H4 (cell line): ENCODE measurements at regions not wholly inside any gene's neighbourhood (a gene's known extent, or its start where the extent isn't known, plus 50 kb on each side); places are given as distances from the start of the nearest gene placed in this dataset.

Experiments used
- DNase-seq: peaks from one replicate; pipeline ENCODE4 v3.0.0-alpha.2; 2015; ENCODE audit warnings: low spot score

GRCh38 chr2:104701411-104701911 is 152.5 kb upstream of the POU3F3 start:
- DNase-seq, result no peak

- no peak for DNase-seq
Measured at GRCh38 chr2:104702031-104702850, 151.7 kb upstream of the POU3F3 start.

GRCh38 chr2:104703669-104704068 is 150.2 kb upstream of the POU3F3 start:
- DNase-seq, result no peak

- no peak for DNase-seq
Measured at GRCh38 chr2:104704496-104705245, 149.2 kb upstream of the POU3F3 start.

- DNase-seq, result no peak
Measured at GRCh38 chr2:104707056-104707455, 146.9 kb upstream of the POU3F3 start.

GRCh38 chr2:104708967-104709366 is 144.9 kb upstream of the POU3F3 start:
- no peak for DNase-seq

- no peak for DNase-seq
Measured at GRCh38 chr2:104716061-104716460, 137.9 kb upstream of the POU3F3 start.

- peak; percentile 30 for DNase-seq
Measured at GRCh38 chr2:104733226-104733943, 120.5 kb upstream of the POU3F3 start.

GRCh38 chr2:104734937-104735586 is 118.9 kb upstream of the POU3F3 start:
- DNase-seq, result no peak

GRCh38 chr2:104736026-104736425 is 117.9 kb upstream of the POU3F3 start:
- DNase-seq, result no peak

GRCh38 chr2:104741860-104742259 is 112.1 kb upstream of the POU3F3 start:
- DNase-seq, result no peak

- no peak for DNase-seq
Measured at GRCh38 chr2:104744537-104744936, 109.4 kb upstream of the POU3F3 start.

- DNase-seq, result no peak
Measured at GRCh38 chr2:104745846-104746245, 108.1 kb upstream of the POU3F3 start.

- DNase-seq, result no peak
Measured at GRCh38 chr2:104746299-104746698, 107.6 kb upstream of the POU3F3 start.

GRCh38 chr2:104746858-104747257 is 107.1 kb upstream of the POU3F3 start:
- DNase-seq, result no peak

GRCh38 chr2:104749856-104750460 is 104.0 kb upstream of the POU3F3 start:
- no peak for DNase-seq

- no peak for DNase-seq
Measured at GRCh38 chr2:104752504-104752903, 101.4 kb upstream of the POU3F3 start.

- DNase-seq, result no peak
Measured at GRCh38 chr2:104755026-104755878, 98.7 kb upstream of the POU3F3 start.

- no peak for DNase-seq
Measured at GRCh38 chr2:104756118-104756517, 97.8 kb upstream of the POU3F3 start.

- DNase-seq, result no peak
Measured at GRCh38 chr2:104757056-104757455, 96.9 kb upstream of the POU3F3 start.
